Colonic mucosa (tissue), 4 donors: ENCODE measurements at regions not wholly inside any gene's neighbourhood (a gene's known extent, or its start where the extent isn't known, plus 50 kb on each side); places are given as distances from the start of the nearest gene placed in this dataset.
"Not testable (repeated sequence)": the region's sequence is repeated elsewhere in the genome, so short reads cannot be mapped to it uniquely, and the experiment has no call there.

ENCODE experiments used
- DNase-seq: peaks from one replicate; pipeline ENCODE4 v3.0.0-alpha.2; 2020
- H3K27ac ChIP-seq: fragments of 200-600 bp; one replicate; pipeline ENCODE4 v1.8.0; 2021
- H3K27me3 ChIP-seq: fragments of 200-600 bp; one replicate; pipeline ENCODE4 v1.8.0; 2021
- H3K36me3 ChIP-seq: fragments of 200-600 bp; one replicate; pipeline ENCODE4 v1.8.0; 2021
- H3K4me1 ChIP-seq: fragments of 200-600 bp; one replicate; pipeline ENCODE4 v1.8.0; 2021; ENCODE audit warnings: mild to moderate bottlenecking
- H3K4me3 ChIP-seq: fragments of 200-600 bp; one replicate; pipeline ENCODE4 v1.8.0; 2021
- H3K9ac ChIP-seq, 2 donors: one replicate each; pipeline ENCODE4 v1.7.0; 2013; ENCODE audit warnings: control low read depth in 2 of 2, low read depth in 2 of 2, low read length in 2 of 2
- H3K9me3 ChIP-seq: fragments of 200-600 bp; one replicate; pipeline ENCODE4 v1.8.0; 2021
- CTCF ChIP-seq: fragments of 200-600 bp; IDR thresholded peaks from one replicate; pipeline ENCODE4 v1.8.0; 2022; ENCODE audit warnings: antibody characterized with exemption, mild to moderate bottlenecking
- intact Hi-C: fragments of 100-400 bp; cut with DNase I; formaldehyde crosslinking; loops from one replicate; pipeline ENCODE4 v1.14.1; 2022
- donor health status: healthy.
- donor health status: DM: no; HTN: no; CAD: no.
- donor health status: DM: no; HTN: no; CAD: no.

GRCh38 chr4:52157071-52157470 lies 106.0 kb downstream of the SPATA18 start:
- H3K36me3 ChIP-seq, H3K27ac ChIP-seq, intact Hi-C loops: not testable (repeated sequence)

GRCh38 chr4:52157641-52158316 lies 106.7 kb downstream of the SPATA18 start:
- no peak for DNase-seq
- no peak for TF ChIP-seq CTCF

More at GRCh38 chr4:52157071-52157470, 106.0 kb downstream of the SPATA18 start:
- not testable (repeated sequence) for DNase-seq, H3K27me3 ChIP-seq, H3K9me3 ChIP-seq, H3K4me1 ChIP-seq, H3K9ac ChIP-seq, H3K4me3 ChIP-seq

DNA sequence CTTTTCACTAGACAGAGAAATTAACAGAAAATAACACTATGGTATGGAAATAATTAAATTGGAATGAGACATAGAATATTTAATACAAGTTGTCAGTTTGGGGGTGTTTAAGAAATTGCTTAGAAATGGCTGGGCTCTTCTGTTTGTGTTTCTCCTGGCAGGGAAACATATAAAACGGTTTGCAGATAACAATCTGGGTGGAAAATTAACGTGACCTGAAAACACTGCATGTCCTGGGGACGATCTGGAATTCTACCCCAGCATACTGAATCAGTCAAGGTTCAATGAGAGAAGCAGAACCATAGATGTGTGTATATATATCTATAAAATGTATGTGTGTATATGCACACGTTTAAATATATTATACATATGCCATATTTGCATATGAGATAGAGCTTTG lies 109.8 kb downstream of the SPATA18 start:
- Histone ChIP-seq H3K4me3 (no peak overlapping the region), H3K9ac (no peak overlapping the region), H3K9me3 (no peaks in the 10 kb centered on the region), H3K4me1 (no peaks in the 10 kb centered on the region), H3K36me3 (no peaks in the 10 kb centered on the region), H3K27me3 (no peaks in the 10 kb centered on the region), H3K27ac (no peak overlapping the region)
- no peak for DNase-seq
- intact Hi-C loops = no loop called here
- TF ChIP-seq CTCF = no peak

More at GRCh38 chr4:52157641-52158316, 106.7 kb downstream of the SPATA18 start:
- no peaks in the 10 kb centered on the region for H3K36me3 ChIP-seq
- no peaks in the 10 kb centered on the region for H3K4me1 ChIP-seq
- H3K9me3 ChIP-seq = no peaks in the 10 kb centered on the region
- H3K9ac ChIP-seq = no peak overlapping the region
- no peak overlapping the region for H3K4me3 ChIP-seq
- H3K27ac ChIP-seq = no peak overlapping the region
- no peaks in the 10 kb centered on the region for H3K27me3 ChIP-seq
- intact Hi-C loops = no loop called here

DNA sequence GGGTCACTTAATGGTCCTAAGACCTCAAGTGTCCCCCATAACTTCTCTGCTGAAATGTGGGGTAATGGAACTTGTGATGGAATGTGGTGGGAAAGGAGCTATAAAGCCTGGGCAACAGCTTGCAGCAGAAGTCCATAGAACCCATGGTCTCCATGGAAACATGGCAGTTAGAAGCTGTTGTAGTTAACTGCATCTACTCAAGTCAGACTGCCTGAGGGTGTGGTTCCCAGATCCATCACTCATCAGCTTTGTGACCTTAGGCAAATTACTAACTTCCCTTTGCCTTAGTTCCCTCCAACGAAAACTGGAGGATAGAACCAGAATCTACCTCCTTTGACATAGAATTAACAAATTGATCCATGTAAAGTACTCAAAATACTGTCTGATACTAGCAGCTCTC lies 113.0 kb downstream of the SPATA18 start:
- no peaks in the 10 kb centered on the region for H3K36me3 ChIP-seq
- intact Hi-C loops = no loop called here

GRCh38 chr4:52172166-52172565 lies 121.1 kb downstream of the SPATA18 start:
- no peaks in the 10 kb centered on the region for H3K27me3 ChIP-seq
- H3K4me1 ChIP-seq = no peaks in the 10 kb centered on the region
- intact Hi-C loops = no loop called here
- no peak for TF ChIP-seq CTCF
- DNase-seq = no peak
- H3K4me3 ChIP-seq = no peak overlapping the region
- no peaks in the 10 kb centered on the region for H3K36me3 ChIP-seq
- no peaks in the 10 kb centered on the region for H3K9me3 ChIP-seq
- no peak overlapping the region for H3K9ac ChIP-seq
- H3K27ac ChIP-seq = no peak overlapping the region

More for the DNA sequence above, 113.0 kb downstream of the SPATA18 start:
- Histone ChIP-seq H3K27me3 (no peaks in the 10 kb centered on the region), H3K4me1 (no peaks in the 10 kb centered on the region), H3K4me3 (no peak overlapping the region), H3K9ac (no peak overlapping the region), H3K27ac (no peak overlapping the region), H3K9me3 (no peaks in the 10 kb centered on the region)
- no peak for TF ChIP-seq CTCF
- DNase-seq = no peak

DNA sequence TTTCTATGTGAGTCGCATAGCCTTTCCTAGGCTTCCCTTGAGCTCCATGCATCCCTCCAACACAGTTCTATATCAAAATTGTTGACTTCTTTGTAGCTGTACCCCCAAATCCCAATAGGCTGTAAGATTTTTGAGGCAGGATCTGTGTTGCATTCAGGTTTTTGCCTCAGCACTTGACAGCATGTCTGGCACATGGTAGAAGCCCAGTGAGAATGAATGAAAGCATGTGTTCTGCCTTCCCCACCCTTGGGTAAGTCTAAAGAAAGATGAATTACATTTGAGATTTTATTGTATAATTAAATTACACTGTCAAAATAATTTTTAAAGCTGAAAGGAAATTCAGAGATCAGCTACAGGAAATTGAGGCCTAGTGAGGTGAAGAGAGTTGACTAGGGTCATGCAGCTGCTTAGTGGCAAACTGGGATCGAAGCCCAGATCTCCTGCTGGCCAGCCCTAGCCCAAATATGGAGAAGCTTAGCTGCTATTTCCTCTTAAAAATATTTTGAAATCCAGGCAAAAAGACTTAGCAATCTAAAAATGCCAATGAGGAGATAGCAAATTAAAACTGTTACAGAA lies 122.5 kb downstream of the SPATA18 start:
- DNase-seq = peak; percentile 22

More for the DNA sequence above, 122.5 kb downstream of the SPATA18 start:
- no peaks in the 10 kb centered on the region for H3K9me3 ChIP-seq
- TF ChIP-seq CTCF = no peak
- intact Hi-C loops = no loop called here
- no peak overlapping the region for H3K27ac ChIP-seq
- H3K4me1 ChIP-seq = no peaks in the 10 kb centered on the region
- no peaks in the 10 kb centered on the region for H3K36me3 ChIP-seq
- no peaks in the 10 kb centered on the region for H3K27me3 ChIP-seq
- H3K9ac ChIP-seq = no peak overlapping the region
- H3K4me3 ChIP-seq = no peak overlapping the region
